Posterior vena cava (tissue), 2 donors: ENCODE measurements at regions not wholly inside any gene's neighbourhood (a gene's known extent, or its start where the extent isn't known, plus 50 kb on each side); places are given as distances from the start of the nearest gene placed in this dataset.

Source experiments
- DNase-seq: peaks from one replicate; pipeline ENCODE4 v3.0.0-alpha.2; 2020; ENCODE audit warnings: low spot score
- intact Hi-C, 2 donors: fragments of 100-400 bp; cut with DNase I; formaldehyde crosslinking; loops; one replicate each; pipeline versions ENCODE4 v1.14.1 to v1.14.2; 2022 to 2023
- donor health status: DM: yes; HTN: yes; CAD: no.
- donor health status: DM: yes; HTN: yes; CAD: no.

DNA sequence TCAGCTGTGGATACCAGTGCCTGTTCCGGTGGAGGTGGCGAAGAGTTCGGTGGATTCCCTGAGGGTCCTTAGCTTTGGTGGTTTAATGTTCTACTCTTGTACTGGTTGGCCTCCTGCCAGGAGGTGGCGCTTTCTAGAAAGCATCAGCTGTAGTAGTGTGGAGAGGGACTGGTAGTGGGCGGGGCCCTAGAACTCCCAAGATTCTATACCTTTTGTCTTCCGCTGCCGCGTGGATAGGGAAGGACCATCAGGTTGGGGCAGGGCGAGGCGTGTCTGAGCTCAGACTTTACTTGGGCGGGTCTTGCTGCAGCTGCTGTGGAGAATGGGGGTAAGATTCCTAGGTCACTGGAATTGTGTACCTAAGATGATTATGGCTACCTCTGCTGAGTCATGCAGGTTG lies 390.3 kb downstream of the FAM47A start:
- no peak for DNase-seq
- intact Hi-C loops, result no loop called here

- DNase-seq, result no peak
- intact Hi-C loops, result no loop called here
Observed at GRCh38 chrX:33735182-33735581, 396.9 kb downstream of the FAM47A start.

DNA sequence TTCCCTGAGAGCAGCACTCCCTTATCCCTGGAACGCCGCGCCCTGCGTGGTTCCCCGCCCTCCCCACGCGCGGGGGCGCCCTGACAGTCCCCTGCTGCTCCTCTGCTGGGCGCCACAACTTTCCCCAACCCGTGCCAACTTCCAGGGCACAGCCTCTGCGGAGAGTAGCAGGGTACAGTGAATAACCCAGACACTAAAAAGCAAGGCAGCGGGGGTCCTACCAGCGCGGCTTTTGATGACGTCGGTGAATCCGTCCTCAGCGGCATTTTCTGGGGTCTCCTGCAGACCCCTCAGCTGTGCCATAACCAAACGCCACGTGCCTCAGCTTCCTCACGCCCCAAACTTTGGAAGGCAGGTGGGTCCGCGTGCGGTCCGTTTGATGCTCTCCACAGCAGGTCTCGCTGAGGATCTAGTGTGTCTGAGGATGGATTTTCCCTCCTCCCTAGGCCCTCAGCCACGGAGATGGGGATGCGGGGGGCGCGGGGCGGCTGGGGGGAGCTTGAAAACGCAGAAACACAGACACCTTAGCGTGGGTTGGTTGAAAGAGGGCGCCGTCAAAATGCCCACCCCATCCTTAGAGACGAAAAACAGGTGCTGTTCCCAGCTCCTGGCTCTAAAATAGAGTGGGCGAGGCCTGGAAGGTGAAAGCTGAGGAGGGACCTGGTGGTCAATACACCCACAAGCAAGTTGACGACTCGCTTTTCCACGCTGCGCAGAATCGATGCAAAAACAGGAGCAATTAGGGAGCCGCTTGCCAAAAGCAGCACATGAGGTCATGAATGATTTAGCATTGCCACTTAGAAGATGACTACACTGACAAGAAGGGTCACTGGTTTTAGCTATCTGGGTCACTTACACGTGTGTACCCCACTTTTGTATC lies 405.6 kb downstream of the FAM47A start:
- intact Hi-C loops, result no loop called here
- peak; percentile 76 for DNase-seq

DNA sequence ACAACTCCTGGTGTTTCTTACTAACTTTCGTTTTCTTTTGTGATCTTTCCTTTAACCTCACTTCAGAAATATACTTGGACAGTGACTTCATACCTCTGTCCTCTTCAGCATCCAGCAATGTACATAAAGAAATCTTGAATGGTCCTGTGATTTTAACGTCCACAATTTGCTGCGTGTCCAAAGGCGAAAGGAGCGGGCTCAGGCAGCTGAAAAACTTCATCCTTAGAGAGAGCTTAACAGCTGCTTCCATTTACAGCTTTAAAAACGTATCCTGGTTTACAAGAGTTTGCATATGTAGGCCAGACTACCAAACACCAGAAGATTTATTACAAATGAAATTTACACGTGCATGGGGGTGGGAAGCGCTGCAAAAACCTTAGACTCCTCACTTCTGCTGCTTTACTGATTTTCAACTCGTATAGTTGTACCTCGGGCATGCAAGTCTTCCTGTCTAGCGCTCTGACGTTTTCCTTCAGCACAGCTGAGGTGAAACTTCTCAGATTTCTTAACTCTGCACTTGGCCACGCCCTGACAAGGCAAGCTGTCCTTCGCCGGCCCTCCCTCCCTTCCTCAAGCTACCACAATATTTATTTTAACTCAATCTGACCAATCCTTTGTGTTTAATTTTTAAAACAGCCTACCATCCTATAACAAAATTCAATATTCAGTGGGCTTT lies 406.4 kb downstream of the FAM47A start:
- DNase-seq, result no peak
- intact Hi-C loops, result no loop called here

DNA sequence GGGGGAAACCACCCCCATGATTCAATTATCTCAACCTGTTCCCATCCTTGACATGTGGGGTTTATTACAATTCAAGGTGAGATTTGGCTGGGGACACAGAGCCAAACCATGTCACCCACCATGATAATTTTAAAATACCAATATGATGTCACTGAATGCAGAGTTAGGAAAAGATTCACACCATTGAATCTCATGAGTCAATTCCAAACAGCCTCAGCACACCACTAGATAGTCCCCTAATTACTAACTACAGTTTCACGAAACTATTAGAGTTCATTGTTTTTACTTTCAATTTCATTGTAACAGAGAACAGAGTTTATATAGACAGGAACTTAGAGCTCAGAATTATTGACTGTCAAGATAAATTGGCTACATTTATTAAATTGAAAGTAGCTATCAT lies 410.2 kb downstream of the FAM47A start:
- no peak for DNase-seq
- intact Hi-C loops, result no loop called here

GRCh38 chrX:33686105-33686504 lies 446.0 kb downstream of the FAM47A start:
- intact Hi-C loops, result no loop called here
- no peak for DNase-seq
